Lower lobe of right lung (tissue), 2 donors: ENCODE measurements at regions not wholly inside any gene's neighbourhood (a gene's known extent, or its start where the extent isn't known, plus 50 kb on each side); places are given as distances from the start of the nearest gene placed in this dataset.
A peak's percentile ranks its signal among the peaks of the same experiment; 100 is the strongest.

Source experiments
- ATAC-seq, 2 donors: fragments of 200-7000 bp; cut with Tn5 transposase; one replicate each; pipeline ENCODE4 v1.9.1; 2020 to 2022; ENCODE audit warnings: mild to moderate bottlenecking in 2 of 2, moderate library complexity in 2 of 2
- DNase-seq: peaks from one replicate; pipeline ENCODE4 v3.0.0-alpha.2; 2020
- H3K27ac ChIP-seq: fragments of 200-600 bp; one replicate; pipeline ENCODE4 v1.8.0; 2022
- H3K27me3 ChIP-seq: fragments of 200-600 bp; one replicate; pipeline ENCODE4 v1.8.0; 2022; ENCODE audit warnings: low read depth
- H3K36me3 ChIP-seq: fragments of 200-600 bp; one replicate; pipeline ENCODE4 v1.8.0; 2022; ENCODE audit warnings: mild to moderate bottlenecking
- H3K4me1 ChIP-seq: fragments of 200-600 bp; one replicate; pipeline ENCODE4 v1.8.0; 2022
- H3K4me3 ChIP-seq: fragments of 200-600 bp; one replicate; pipeline ENCODE4 v1.8.0; 2022; ENCODE audit warnings: mild to moderate bottlenecking
- H3K9me3 ChIP-seq: fragments of 200-600 bp; one replicate; pipeline ENCODE4 v1.8.0; 2022
- CTCF ChIP-seq: fragments of 200-600 bp; IDR thresholded peaks from one replicate; pipeline ENCODE4 v1.8.0; 2022; ENCODE audit warnings: antibody characterized with exemption, mild to moderate bottlenecking
- intact Hi-C: fragments of 100-400 bp; cut with DNase I; formaldehyde crosslinking; loops from one replicate; pipeline ENCODE4 v1.11.0; 2022
- donor health status: DM: no; HTN: yes; CAD: no; lungs with severe emphysema.

- ATAC-seq: no peak
- H3K4me3 ChIP-seq: no peak overlapping the region
- no peak for TF ChIP-seq CTCF
Observed at GRCh38 chr5:174198541-174198940, 153.0 kb downstream of the NSG2 start.

GRCh38 chr5:174202996-174203395 lies 157.5 kb downstream of the NSG2 start:
- DNase-seq (no peak), ATAC-seq (no peak)
- no peaks in the 10 kb centered on the region for H3K4me1 ChIP-seq
- no peak for TF ChIP-seq CTCF
- H3K36me3 ChIP-seq: no peaks in the 10 kb centered on the region
- H3K27me3 ChIP-seq: no peaks in the 10 kb centered on the region
- no peak overlapping the region for H3K4me3 ChIP-seq
- no peaks in the 10 kb centered on the region for H3K9me3 ChIP-seq
- intact Hi-C loops: no loop called here
- no peak overlapping the region for H3K27ac ChIP-seq

More at GRCh38 chr5:174198541-174198940, 153.0 kb downstream of the NSG2 start:
- Histone ChIP-seq H3K27ac (no peak overlapping the region), H3K4me1 (no peaks in the 10 kb centered on the region), H3K27me3 (no peaks in the 10 kb centered on the region), H3K9me3 (no peaks in the 10 kb centered on the region), H3K36me3 (no peaks in the 10 kb centered on the region)
- no peak for DNase-seq
- intact Hi-C loops: no loop called here

GRCh38 chr5:174204535-174205313 lies 159.2 kb downstream of the NSG2 start:
- Histone ChIP-seq H3K36me3 (no peaks in the 10 kb centered on the region), H3K4me3 (no peak overlapping the region), H3K27me3 (no peaks in the 10 kb centered on the region), H3K27ac (no peak overlapping the region), H3K9me3 (no peaks in the 10 kb centered on the region), H3K4me1 (no peaks in the 10 kb centered on the region)
- DNase-seq (no peak), ATAC-seq (peak in 1 of 2 donors; percentile 19)
- no peak for TF ChIP-seq CTCF
- intact Hi-C loops: no loop called here

- no peak for ATAC-seq
Observed at GRCh38 chr5:174205939-174206338, 160.4 kb downstream of the NSG2 start.

GRCh38 chr5:174210596-174211276 lies 165.2 kb downstream of the NSG2 start:
- Histone ChIP-seq H3K27me3 (peaks cover 13% of the 10 kb centered on the region), H3K36me3 (no peaks in the 10 kb centered on the region), H3K27ac (no peak overlapping the region), H3K9me3 (no peaks in the 10 kb centered on the region), H3K4me3 (no peak overlapping the region), H3K4me1 (no peaks in the 10 kb centered on the region)
- no peak for TF ChIP-seq CTCF
- ATAC-seq (no peak), DNase-seq (no peak)
- intact Hi-C loops: no loop called here

More at GRCh38 chr5:174205939-174206338, 160.4 kb downstream of the NSG2 start:
- Histone ChIP-seq H3K4me3 (no peak overlapping the region), H3K4me1 (no peaks in the 10 kb centered on the region), H3K27ac (no peak overlapping the region), H3K9me3 (no peaks in the 10 kb centered on the region), H3K27me3 (peaks cover 10% of the 10 kb centered on the region), H3K36me3 (no peaks in the 10 kb centered on the region)
- TF ChIP-seq CTCF: no peak
- DNase-seq: no peak
- intact Hi-C loops: no loop called here
